Spleen (tissue), 11 donors: ENCODE measurements at regions not wholly inside any gene's neighbourhood (a gene's known extent, or its start where the extent isn't known, plus 50 kb on each side); places are given as distances from the start of the nearest gene placed in this dataset.

Source experiments
- DNase-seq: peaks from one replicate; pipeline ENCODE4 v3.0.0-alpha.2; 2020
- H3K27ac ChIP-seq, 8 donors: fragments of 200-600 bp; sonication (generic) in 7 of 8; 1 replicate in 4 of 8; 2 replicates in 4 of 8; pipeline versions ENCODE4 v1.5.0 to v1.8.0; 2016 to 2021; ENCODE audit warnings: inconsistent platforms in 4 of 8, mild to moderate bottlenecking in 4 of 8, moderate library complexity in 1 of 8
- H3K27me3 ChIP-seq, 7 donors: fragments of 200-600 bp; sonication (generic) in 6 of 7; replicated peaks in 1 of 7; 1 replicate in 4 of 7; 2 replicates in 3 of 7; pipeline versions ENCODE4 v1.5.0 to v1.8.0; 2016 to 2021; ENCODE audit warnings: inconsistent platforms in 3 of 7, mild to moderate bottlenecking in 1 of 7
- H3K36me3 ChIP-seq, 6 donors: fragments of 200-600 bp; sonication (generic) in 5 of 6; 1 replicate in 4 of 6; 2 replicates in 2 of 6; pipeline versions ENCODE4 v1.5.0 to v1.8.0; 2016 to 2021; ENCODE audit warnings: inconsistent platforms in 2 of 6
- H3K4me1 ChIP-seq, 6 donors: fragments of 200-600 bp; sonication (generic) in 5 of 6; 1 replicate in 3 of 6; 2 replicates in 3 of 6; pipeline versions ENCODE4 v1.5.0 to v1.8.0; 2016 to 2021; ENCODE audit warnings: inconsistent platforms in 3 of 6
- H3K4me3 ChIP-seq, 8 donors: fragments of 200-600 bp; sonication (generic) in 7 of 8; 1 replicate in 4 of 8; 2 replicates in 4 of 8; pipeline versions ENCODE4 v1.5.0 to v1.8.0; 2016 to 2021; ENCODE audit warnings: inconsistent platforms in 4 of 8, mild to moderate bottlenecking in 4 of 8, moderate library complexity in 2 of 8
- H3K9me3 ChIP-seq, 8 donors: fragments of 200-600 bp; sonication (generic) in 7 of 8; 1 replicate in 4 of 8; 2 replicates in 4 of 8; pipeline versions ENCODE4 v1.5.0 to v1.8.0; 2016 to 2021; ENCODE audit warnings: inconsistent platforms in 4 of 8
- POLR2A ChIP-seq, 3 donors: fragments of 450-650 bp; IDR thresholded peaks; one replicate each; pipeline ENCODE4 v1.5.1; 2017; ENCODE audit warnings: antibody characterized with exemption in 3 of 3, mild to moderate bottlenecking in 1 of 3
- POLR2AphosphoS5 ChIP-seq, 3 donors: sonication (generic); formaldehyde crosslinking; IDR thresholded peaks; one replicate each; pipeline ENCODE4 v1.5.1; 2017; ENCODE audit warnings: antibody characterized with exemption in 3 of 3
- WGBS, 5 donors: extraction: QIAGEN DNeasy Blood & Tissue Kit in 3 of 5; methylation state at CpG; one replicate each; pipeline versions ENCODE4 v1.1.5 to v1.1.7; 2013 to 2018; 5-methylcytosine and 5-hydroxymethylcytosine counted together
- intact Hi-C: fragments of 100-400 bp; cut with DNase I; formaldehyde crosslinking; loops from one replicate; pipeline ENCODE4 v1.15.0; 2023; ENCODE audit warnings: low total_unique reads
- TF ChIP-seq, protein P1 (sequence below), 11 experiments: fragments of 200-600 bp in 7 of 11; fragments of 450-650 bp in 4 of 11; sonication (generic) in 4 of 11; IDR thresholded peaks in 8 of 11; conservative IDR thresholded peaks in 3 of 11; 1 replicate in 7 of 11; 2 replicates in 4 of 11; pipeline versions ENCODE4 v1.4.0 to v1.8.0; 2016 to 2021; ENCODE audit warnings: antibody characterized with exemption in 11 of 11, inconsistent platforms in 4 of 11, mild to moderate bottlenecking in 1 of 11
- donor health status: healthy with polysubstance abuse.
- donor health status: DM: no; HTN: no; CAD: no; lungs with moderate emphysema.
- donor health status: DM: no; HTN: no; CAD: no.
- donor health status: Bipolar disorder and iron deficiency.
- donor health status: healthy.
- donor health status: DM: no; HTN: no; CAD: no.
- donor health status: DM: yes; HTN: yes; CAD: no.

DNA sequence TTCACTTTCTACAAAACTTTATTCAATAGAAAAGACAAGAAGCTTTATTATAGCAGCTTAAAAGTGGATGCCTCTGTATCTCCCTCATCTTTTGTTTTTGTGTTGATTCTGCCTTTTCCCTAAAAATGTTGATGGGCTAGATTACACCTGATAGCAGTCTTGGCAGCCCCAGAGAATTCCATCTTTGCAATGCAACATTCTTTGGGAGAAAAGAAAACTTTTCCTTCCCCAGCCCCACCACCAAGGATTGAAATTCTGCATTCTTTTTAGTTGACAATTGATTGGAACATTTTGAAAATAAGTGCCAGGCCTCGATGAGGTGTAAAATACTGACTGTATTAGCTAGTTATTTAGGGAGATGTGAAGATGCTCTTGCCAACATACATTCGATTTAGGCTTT is 306.8 kb upstream of the G2E3 start:
- Histone ChIP-seq H3K4me3 (no peak overlapping the region), H3K4me1 (no peaks in the 10 kb centered on the region), H3K27ac (no peak overlapping the region), H3K36me3 (no peaks in the 10 kb centered on the region), H3K9me3 (peaks cover 0 to 11% (median 0%) of the 10 kb centered on the region in 8 donors), H3K27me3 (no peaks in the 10 kb centered on the region)
- no peak for DNase-seq
- intact Hi-C loops = no loop called here
- TF ChIP-seq POLR2A (IDR thresholded peaks at IDR 0.05) (no peak), POLR2AphosphoS5 (IDR thresholded peaks at IDR 0.05) (no peak)
- TF ChIP-seq, protein P1, sequence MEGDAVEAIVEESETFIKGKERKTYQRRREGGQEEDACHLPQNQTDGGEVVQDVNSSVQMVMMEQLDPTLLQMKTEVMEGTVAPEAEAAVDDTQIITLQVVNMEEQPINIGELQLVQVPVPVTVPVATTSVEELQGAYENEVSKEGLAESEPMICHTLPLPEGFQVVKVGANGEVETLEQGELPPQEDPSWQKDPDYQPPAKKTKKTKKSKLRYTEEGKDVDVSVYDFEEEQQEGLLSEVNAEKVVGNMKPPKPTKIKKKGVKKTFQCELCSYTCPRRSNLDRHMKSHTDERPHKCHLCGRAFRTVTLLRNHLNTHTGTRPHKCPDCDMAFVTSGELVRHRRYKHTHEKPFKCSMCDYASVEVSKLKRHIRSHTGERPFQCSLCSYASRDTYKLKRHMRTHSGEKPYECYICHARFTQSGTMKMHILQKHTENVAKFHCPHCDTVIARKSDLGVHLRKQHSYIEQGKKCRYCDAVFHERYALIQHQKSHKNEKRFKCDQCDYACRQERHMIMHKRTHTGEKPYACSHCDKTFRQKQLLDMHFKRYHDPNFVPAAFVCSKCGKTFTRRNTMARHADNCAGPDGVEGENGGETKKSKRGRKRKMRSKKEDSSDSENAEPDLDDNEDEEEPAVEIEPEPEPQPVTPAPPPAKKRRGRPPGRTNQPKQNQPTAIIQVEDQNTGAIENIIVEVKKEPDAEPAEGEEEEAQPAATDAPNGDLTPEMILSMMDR (IDR thresholded peaks at IDR 0.05 in 8 of 11, conservative IDR thresholded peaks at IDR 0.05 in 3 of 11) = no peak
- 64 to 75% (median 71%) methylated on average over 2 of the region's 2 CpGs for WGBS, 5 donors

DNA sequence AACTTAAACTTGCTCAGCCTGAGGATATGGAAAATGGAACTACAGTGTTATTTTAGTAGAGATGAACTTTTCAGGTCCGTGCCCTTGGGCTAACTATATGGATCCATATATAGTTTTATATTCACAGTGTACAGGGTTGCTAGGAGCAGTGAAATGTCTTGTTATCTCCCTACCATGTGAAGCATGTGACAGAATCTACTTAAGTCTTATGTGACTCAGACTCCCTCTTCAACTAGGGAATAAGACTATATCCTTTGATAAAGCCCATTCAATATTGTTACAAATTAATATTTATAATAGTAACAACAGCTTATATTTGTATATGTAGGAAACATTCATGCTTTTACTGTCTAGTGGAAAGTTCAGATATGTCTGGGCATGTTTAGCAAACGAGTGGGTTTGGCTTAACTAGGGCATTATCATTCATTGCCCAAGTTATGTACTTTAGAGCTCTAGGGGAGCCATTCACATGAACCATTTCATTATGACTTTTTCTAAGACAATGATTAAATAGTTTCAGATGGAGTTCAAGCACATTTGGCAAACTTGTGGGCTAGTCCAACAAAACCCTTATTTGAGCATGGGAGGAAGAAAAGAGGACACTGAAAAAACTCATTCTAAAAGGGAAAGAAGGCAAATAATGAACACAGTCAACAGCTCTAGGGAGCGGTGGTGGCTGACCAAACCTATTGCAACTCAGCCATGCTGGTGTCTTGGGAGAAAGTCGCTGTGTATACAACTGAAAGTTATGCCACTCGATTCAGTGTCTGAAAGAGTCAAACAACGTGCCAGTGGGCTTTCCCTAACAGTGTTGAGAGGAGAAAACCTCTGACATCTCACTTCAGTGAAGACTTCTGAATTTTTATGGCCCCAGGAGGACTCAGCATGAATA is 305.9 kb upstream of the G2E3 start:
- no peak for DNase-seq
- Histone ChIP-seq H3K27ac (no peak overlapping the region), H3K36me3 (no peaks in the 10 kb centered on the region), H3K27me3 (no peaks in the 10 kb centered on the region), H3K4me3 (no peak overlapping the region), H3K9me3 (peaks cover 0 to 11% (median 0%) of the 10 kb centered on the region in 8 donors), H3K4me1 (no peaks in the 10 kb centered on the region)
- 62 to 72% (median 70%) methylated on average over 6 of the region's 6 CpGs for WGBS, 5 donors
- intact Hi-C loops = no loop called here
- TF ChIP-seq POLR2AphosphoS5 (IDR thresholded peaks at IDR 0.05) (no peak), POLR2A (IDR thresholded peaks at IDR 0.05) (no peak)
- TF ChIP-seq, protein P1 (IDR thresholded peaks at IDR 0.05 in 8 of 11, conservative IDR thresholded peaks at IDR 0.05 in 3 of 11) = no peak

DNA sequence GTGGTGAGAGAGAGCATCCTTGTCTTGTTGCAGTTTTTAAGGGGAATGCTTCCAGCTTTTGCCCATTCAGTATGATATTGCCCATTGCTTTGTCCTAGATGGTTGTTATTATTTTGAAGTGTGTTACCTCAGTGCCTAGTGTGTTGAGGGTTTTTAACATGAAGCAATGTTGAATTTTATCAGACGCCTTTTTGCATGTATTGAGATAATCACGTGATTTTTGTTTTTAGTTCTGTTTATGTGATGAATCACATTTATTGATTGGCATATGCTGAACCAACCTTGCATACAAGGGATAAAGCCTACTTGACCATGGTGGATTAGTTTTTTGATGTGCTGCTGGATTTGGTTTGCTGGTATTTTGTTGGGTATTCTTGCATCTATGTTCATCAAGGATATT is 302.3 kb upstream of the G2E3 start:
- no peak for DNase-seq
- Histone ChIP-seq H3K9me3 (peaks cover 0 to 11% (median 0%) of the 10 kb centered on the region in 8 donors), H3K27ac (no peak overlapping the region), H3K4me3 (no peak overlapping the region), H3K36me3 (no peaks in the 10 kb centered on the region), H3K4me1 (no peaks in the 10 kb centered on the region), H3K27me3 (no peaks in the 10 kb centered on the region)
- WGBS, 5 donors = 91 to 96% (median 94%) methylated on average over 2 of the region's 2 CpGs
- intact Hi-C loops = no loop called here
- no peak for TF ChIP-seq POLR2A (IDR thresholded peaks at IDR 0.05)
- TF ChIP-seq, protein P1 (IDR thresholded peaks at IDR 0.05 in 8 of 11, conservative IDR thresholded peaks at IDR 0.05 in 3 of 11) = no peak

DNA sequence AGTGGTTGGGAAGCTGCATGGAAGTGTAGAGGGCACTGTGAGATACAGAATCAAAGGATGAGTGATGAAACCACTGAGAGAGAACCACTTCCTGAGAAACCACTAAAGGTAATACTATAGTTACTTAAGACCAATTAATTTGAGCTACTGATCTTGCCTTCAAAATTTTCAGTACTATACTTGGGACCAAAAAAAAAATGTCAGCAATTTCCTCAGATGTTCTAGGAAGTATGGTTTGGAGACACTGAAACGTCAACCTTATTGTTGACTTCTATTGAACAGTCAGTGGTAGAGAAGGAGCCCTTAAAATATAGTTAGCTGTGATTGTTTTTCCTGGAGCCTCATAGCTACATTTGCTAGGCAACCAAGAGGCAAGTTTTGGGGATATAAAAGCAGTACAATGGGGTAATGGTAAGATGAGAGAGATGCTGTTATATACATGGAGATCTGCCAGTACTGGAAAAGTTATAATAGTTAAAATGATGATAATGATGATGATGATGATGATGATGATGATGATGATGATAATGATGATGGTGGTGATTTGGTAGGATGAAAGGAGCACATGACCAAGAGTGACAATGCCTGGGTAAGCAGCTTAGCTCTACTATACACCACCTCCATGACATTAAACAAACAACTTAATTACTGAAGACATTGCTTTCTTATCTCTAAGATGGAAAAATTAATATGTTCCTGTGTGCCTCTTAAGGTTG is 300.9 kb upstream of the G2E3 start:
- WGBS, 5 donors = 66 to 84% (median 70%) methylated on average over 1 of the region's 1 CpG
- TF ChIP-seq POLR2AphosphoS5 (IDR thresholded peaks at IDR 0.05) (no peak), POLR2A (IDR thresholded peaks at IDR 0.05) (no peak)
- TF ChIP-seq, protein P1 (IDR thresholded peaks at IDR 0.05 in 8 of 11, conservative IDR thresholded peaks at IDR 0.05 in 3 of 11) = no peak
- Histone ChIP-seq H3K27ac (no peak overlapping the region), H3K4me1 (no peaks in the 10 kb centered on the region), H3K36me3 (no peaks in the 10 kb centered on the region), H3K9me3 (peaks cover 0 to 11% (median 0%) of the 10 kb centered on the region in 8 donors), H3K4me3 (no peak overlapping the region), H3K27me3 (no peaks in the 10 kb centered on the region)
- DNase-seq = no peak
- intact Hi-C loops = no loop called here
